H1 (cell line): ENCODE measurements at regions not wholly inside any gene's neighbourhood (a gene's known extent, or its start where the extent isn't known, plus 50 kb on each side); places are given as distances from the start of the nearest gene placed in this dataset.

Experiments used
- CTCF ChIA-PET: fragments of 300-600 bp; sonication (Branson Sonifier 250); formaldehyde crosslinking; loops from one replicate; lab custom pipeline; 2021; ENCODE audit not compliant: partially characterized antibody; lab: Charles Lee
- POLR2A ChIA-PET: fragments of 300-600 bp; sonication (Branson Sonifier 250); formaldehyde crosslinking; loops from one replicate; lab custom pipeline; 2021; ENCODE audit warnings: inconsistent platforms; ENCODE audit not compliant: partially characterized antibody; lab: Charles Lee
- DNase-seq, 2 experiments: peaks; one replicate each; pipeline versions ENCODE4 v3.0.0 to v3.0.0-alpha.2; 2010 to 2022; ENCODE audit warnings: low spot score in 2 of 2, low read depth in 1 of 2, mixed read lengths in 1 of 2
- FAIRE-seq: peaks from 2 replicates; lab custom pipeline; 2011; peaks lifted over from hg19 to GRCh38; lab: Jason Lieb, UNC
- H2AFZ ChIP-seq: 2 replicates; pipeline ENCODE4 v1.8.1; 2012; ENCODE audit warnings: low read length, inconsistent platforms
- H2AK5ac ChIP-seq: 2 replicates; pipeline ENCODE4 v1.6.1; 2013; ENCODE audit warnings: low read depth, low read length
- H2BK120ac ChIP-seq: replicated peaks from 2 replicates; pipeline ENCODE3; 2013; ENCODE audit warnings: low read depth, low read length, inconsistent platforms
- H2BK12ac ChIP-seq: 2 replicates; pipeline ENCODE4 v1.6.1; 2013; ENCODE audit warnings: low read depth, low read length
- H2BK15ac ChIP-seq: 2 replicates; pipeline ENCODE4 v1.6.1; 2013; ENCODE audit warnings: low read length
- H2BK20ac ChIP-seq: 2 replicates; pipeline ENCODE4 v1.6.1; 2013; ENCODE audit warnings: low read length
- H2BK5ac ChIP-seq: 2 replicates; pipeline ENCODE4 v1.6.1; 2013; ENCODE audit warnings: low read depth, low read length
- H3K14ac ChIP-seq: 2 replicates; pipeline ENCODE4 v1.6.1; 2013; ENCODE audit warnings: inconsistent platforms; ENCODE audit not compliant: insufficient read length
- H3K18ac ChIP-seq: 2 replicates; pipeline ENCODE4 v1.6.1; 2013; ENCODE audit warnings: low read length; ENCODE audit errors: extremely low read depth
- H3K23ac ChIP-seq: 2 replicates; pipeline ENCODE4 v1.6.1; 2013; ENCODE audit warnings: inconsistent platforms; ENCODE audit not compliant: insufficient read length
- H3K23me2 ChIP-seq: 2 replicates; pipeline ENCODE4 v1.6.1; 2013; ENCODE audit warnings: low read depth, low read length
- H3K27ac ChIP-seq: 2 replicates; pipeline ENCODE4 v1.6.1; 2011; ENCODE audit warnings: low read depth, low read length, inconsistent platforms
- H3K27me3 ChIP-seq, 4 experiments: replicated peaks in 1 of 4; 1 replicate in 1 of 4; 2 replicates in 3 of 4; pipeline versions ENCODE4 v1.6.1 to v1.8.1; 2011 to 2013; ENCODE audit warnings: low read length in 3 of 4, mild to moderate bottlenecking in 3 of 4, inconsistent platforms in 2 of 4, mixed read lengths in 2 of 4, moderate library complexity in 1 of 4; ENCODE audit not compliant: control insufficient read depth in 3 of 4, insufficient read depth in 3 of 4; ENCODE audit errors: extremely low read depth in 1 of 4
- H3K36me3 ChIP-seq, 4 experiments: 2 replicates each; pipeline versions ENCODE4 v1.6.1 to v1.8.1; 2011 to 2013; ENCODE audit warnings: mild to moderate bottlenecking in 4 of 4, low read length in 3 of 4, moderate library complexity in 2 of 4, control low read depth in 1 of 4, inconsistent platforms in 1 of 4; ENCODE audit not compliant: insufficient read depth in 4 of 4, control insufficient read depth in 2 of 4
- H3K4ac ChIP-seq: replicated peaks from 2 replicates; pipeline ENCODE3; 2013; ENCODE audit warnings: low read length, low read depth, mixed read lengths, inconsistent platforms; ENCODE audit not compliant: insufficient read length
- H3K4me1 ChIP-seq, 4 experiments: replicated peaks in 1 of 4; 1 replicate in 1 of 4; 2 replicates in 3 of 4; pipeline versions ENCODE4 v1.6.1 to v1.8.1; 2011 to 2013; ENCODE audit warnings: low read length in 3 of 4, inconsistent platforms in 2 of 4, mixed read lengths in 1 of 4; ENCODE audit not compliant: insufficient read depth in 4 of 4, control insufficient read depth in 3 of 4
- H3K4me2 ChIP-seq, 2 experiments: 2 replicates each; pipeline versions ENCODE4 v1.6.1 to v1.8.1; 2011 to 2013; ENCODE audit warnings: low read depth in 2 of 2, low read length in 2 of 2, control low read depth in 1 of 2, inconsistent platforms in 1 of 2, mild to moderate bottlenecking in 1 of 2; ENCODE audit not compliant: insufficient read depth in 1 of 2
- H3K4me3 ChIP-seq, 4 experiments: fragments of 200-600, 300-600 bp in 1 of 4; sonication (generic), shearing (Covaris generic), sonication (Bioruptor Twin) in 1 of 4; 2 replicates each; pipeline versions ENCODE4 v1.5.1 to v1.8.1; 2011 to 2016; ENCODE audit warnings: low read length in 4 of 4, low read depth in 3 of 4, control low read depth in 2 of 4, inconsistent platforms in 2 of 4, mild to moderate bottlenecking in 2 of 4, mixed read lengths in 1 of 4, moderate library complexity in 1 of 4; ENCODE audit not compliant: insufficient read depth in 2 of 4; ENCODE audit errors: extremely low read depth in 1 of 4
- H3K56ac ChIP-seq: replicated peaks from 2 replicates; pipeline ENCODE3; 2013; ENCODE audit warnings: low read depth, mild to moderate bottlenecking, mixed read lengths, low read length, inconsistent platforms; ENCODE audit not compliant: insufficient read length
- H3K79me1 ChIP-seq: 2 replicates; pipeline ENCODE4 v1.6.1; 2013; ENCODE audit warnings: low read depth, low read length, control low read depth
- H3K79me2 ChIP-seq, 2 experiments: 2 replicates each; pipeline versions ENCODE4 v1.6.1 to v1.8.1; 2012 to 2013; ENCODE audit warnings: low read length in 2 of 2, mild to moderate bottlenecking in 2 of 2, inconsistent platforms in 1 of 2; ENCODE audit not compliant: insufficient read depth in 2 of 2, control insufficient read depth in 1 of 2
- H3K9ac ChIP-seq, 4 experiments: replicated peaks in 1 of 4; 1 replicate in 1 of 4; 2 replicates in 3 of 4; pipeline versions ENCODE4 v1.6.1 to v1.8.1; 2011 to 2013; ENCODE audit warnings: low read depth in 3 of 4, low read length in 3 of 4, control low read depth in 2 of 4, mild to moderate bottlenecking in 2 of 4, moderate library complexity in 2 of 4, inconsistent platforms in 1 of 4; ENCODE audit errors: extremely low read depth in 1 of 4
- H3K9me3 ChIP-seq, 2 experiments: 2 replicates each; pipeline versions ENCODE4 v1.6.1 to v1.8.1; 2012 to 2013; ENCODE audit warnings: mild to moderate bottlenecking in 2 of 2, moderate library complexity in 2 of 2, control low read depth in 1 of 2, inconsistent platforms in 1 of 2, low read depth in 1 of 2, low read length in 1 of 2, mixed read lengths in 1 of 2; ENCODE audit not compliant: insufficient read depth in 2 of 2
- H4K20me1 ChIP-seq, 2 experiments: replicated peaks in 1 of 2; 2 replicates each; pipeline versions ENCODE3 to v1.8.1; 2011 to 2013; ENCODE audit warnings: inconsistent platforms in 2 of 2, low read length in 2 of 2, mild to moderate bottlenecking in 1 of 2; ENCODE audit not compliant: insufficient read depth in 2 of 2, control insufficient read depth in 1 of 2
- H4K5ac ChIP-seq: 2 replicates; pipeline ENCODE4 v1.6.1; 2013; ENCODE audit warnings: low read length, low read depth, mixed read lengths, inconsistent platforms; ENCODE audit not compliant: insufficient read length
- H4K8ac ChIP-seq: 2 replicates; pipeline ENCODE4 v1.8.0; 2013; ENCODE audit warnings: mild to moderate bottlenecking, moderate library complexity, low read length, inconsistent platforms; ENCODE audit not compliant: insufficient read depth; ENCODE audit errors: extremely low read depth
- H4K91ac ChIP-seq: replicated peaks from 2 replicates; pipeline ENCODE3; 2013; ENCODE audit warnings: low read length, mixed read lengths, inconsistent platforms; ENCODE audit not compliant: insufficient read length
- BCL11A ChIP-seq, 2 experiments: IDR thresholded peaks; one replicate each; pipeline ENCODE4 v1.6.1; 2011; ENCODE audit warnings: low read depth in 2 of 2, low read length in 2 of 2, mild to moderate bottlenecking in 2 of 2
- EGR1 ChIP-seq: IDR thresholded peaks from 2 replicates; pipeline ENCODE4 v1.6.1; 2011; ENCODE audit warnings: low read depth, low read length, borderline replicate concordance
- EP300 ChIP-seq, 2 experiments: IDR thresholded peaks; 1 replicate in 1 of 2; 2 replicates in 1 of 2; pipeline ENCODE4 v1.6.1; 2011 to 2012; ENCODE audit warnings: low read depth in 2 of 2, low read length in 2 of 2, mild to moderate bottlenecking in 2 of 2, borderline replicate concordance in 1 of 2, inconsistent platforms in 1 of 2, moderate library complexity in 1 of 2
- FOSL1 ChIP-seq: IDR thresholded peaks from 2 replicates; pipeline ENCODE4 v1.6.1; 2011; ENCODE audit warnings: mild to moderate bottlenecking, low read depth, low read length, moderate library complexity; ENCODE audit not compliant: insufficient read depth
- GTF2F1 ChIP-seq: IDR thresholded peaks from 2 replicates; pipeline ENCODE4 v1.6.1; 2012; ENCODE audit warnings: low read depth, low read length, improper control_type of control experiment, borderline replicate concordance
- HDAC2 ChIP-seq, 2 experiments: fragments of 300-600 bp in 1 of 2; sonication (generic) in 1 of 2; IDR thresholded peaks; 2 replicates each; pipeline ENCODE4 v1.6.1; 2011 to 2012; ENCODE audit warnings: low read depth in 2 of 2, low read length in 2 of 2, mild to moderate bottlenecking in 2 of 2, moderate library complexity in 2 of 2, borderline replicate concordance in 1 of 2, inconsistent platforms in 1 of 2
- JUN ChIP-seq: IDR thresholded peaks from 2 replicates; pipeline ENCODE4 v1.6.1; 2011; ENCODE audit warnings: low read depth, mild to moderate bottlenecking, improper control_type of control experiment, low read length
- PHF8 ChIP-seq: fragments of 200-600 bp; sonication (generic); conservative IDR thresholded peaks from 2 replicates; pipeline ENCODE4 v1.7.1; 2012; ENCODE audit warnings: low read depth, mild to moderate bottlenecking, inconsistent platforms, low read length, moderate library complexity
- POU5F1 ChIP-seq: IDR thresholded peaks from 2 replicates; pipeline ENCODE4 v1.6.1; 2011; ENCODE audit warnings: low read depth, mild to moderate bottlenecking, low read length, moderate library complexity
- SIX5 ChIP-seq: IDR thresholded peaks from 2 replicates; pipeline ENCODE4 v1.6.1; 2011; ENCODE audit warnings: mild to moderate bottlenecking, low read depth, low read length
- WGBS, 2 experiments: shearing (Covaris generic) in 1 of 2; methylation state at CpG; one replicate each; pipeline versions ENCODE4 v1.1.6 to v1.1.7; 2013 to 2015; ENCODE audit warnings: low lambda C conversion rate in 2 of 2, mixed read lengths in 2 of 2, inconsistent platforms in 1 of 2, low coverage in 1 of 2, missing lambda C conversion rate in 1 of 2; ENCODE audit not compliant: insufficient replicate concordance in 2 of 2, insufficient coverage in 1 of 2, insufficient read length in 1 of 2; ENCODE audit errors: extremely low coverage in 1 of 2, missing lambda C conversion rate in 1 of 2; 5-methylcytosine and 5-hydroxymethylcytosine counted together
- TF ChIP-seq, protein P1 (sequence below): IDR thresholded peaks from 2 replicates; pipeline ENCODE4 v1.6.1; 2012; ENCODE audit warnings: inconsistent platforms

DNA sequence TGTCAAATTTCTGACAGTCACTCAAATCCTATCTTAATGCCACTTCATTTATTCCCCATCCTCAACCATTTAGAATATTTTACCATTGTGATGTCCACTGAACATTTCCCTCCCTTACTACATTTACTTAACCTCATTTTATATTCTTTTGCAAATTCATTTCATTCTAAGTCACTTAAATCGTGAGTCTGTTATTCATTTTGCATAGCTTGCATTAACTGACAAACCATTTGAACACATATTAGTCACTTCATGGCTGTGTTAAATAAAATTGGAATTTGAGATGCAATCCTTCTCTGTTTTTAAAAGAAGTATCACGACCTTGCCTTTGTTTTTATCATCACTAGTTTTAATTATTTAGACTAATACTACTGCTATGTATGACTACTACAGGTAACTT lies 199.4 kb upstream of the COL11A1 start:
- Histone ChIP-seq H3K56ac (no peak overlapping the region), H3K4me2 (no peak overlapping the region), H2BK20ac (no peak overlapping the region), H3K4me3 (no peak overlapping the region), H3K23me2 (no peaks in the 10 kb centered on the region), H2BK120ac (no peak overlapping the region), H4K5ac (no peak overlapping the region), H2BK5ac (no peak overlapping the region), H4K20me1 (no peaks in the 10 kb centered on the region), H3K4ac (no peak overlapping the region), H3K79me2 (no peaks in the 10 kb centered on the region), H2BK15ac (no peak overlapping the region), H2AFZ (no peak overlapping the region), H3K23ac (no peak overlapping the region), H3K9ac (no peak overlapping the region), H3K18ac (no peak overlapping the region)
- 79% methylated on average over 2 of the region's 2 CpGs; no CpG with 5 or more reads in 1 of the 2 experiments for WGBS, 2 experiments
- no peak for FAIRE-seq
- CTCF ChIA-PET: interaction anchor here (1.4 kb wide), 1 partner anchor 34 kb away, joined by 3 read pairs; no protein-coding TSS in a partner anchor
- POLR2A ChIA-PET: no interaction called here
- TF ChIP-seq EGR1 (no peak), PHF8 (no peak), BCL11A (IDR thresholded peaks at IDR 0.05; ENCODE audit: low read depth in 2 of 2, low read length in 2 of 2) (no peak), FOSL1 (no peak), SIX5 (no peak), POU5F1 (no peak), HDAC2 (IDR thresholded peaks at IDR 0.05; ENCODE audit: borderline replicate concordance in 1 of 2, low read depth in 2 of 2, low read length in 2 of 2) (no peak), EP300 (IDR thresholded peaks at IDR 0.05; ENCODE audit: borderline replicate concordance in 1 of 2, low read depth in 2 of 2, low read length in 2 of 2) (no peak), JUN (no peak), GTF2F1 (no peak)
- TF ChIP-seq, protein P1, sequence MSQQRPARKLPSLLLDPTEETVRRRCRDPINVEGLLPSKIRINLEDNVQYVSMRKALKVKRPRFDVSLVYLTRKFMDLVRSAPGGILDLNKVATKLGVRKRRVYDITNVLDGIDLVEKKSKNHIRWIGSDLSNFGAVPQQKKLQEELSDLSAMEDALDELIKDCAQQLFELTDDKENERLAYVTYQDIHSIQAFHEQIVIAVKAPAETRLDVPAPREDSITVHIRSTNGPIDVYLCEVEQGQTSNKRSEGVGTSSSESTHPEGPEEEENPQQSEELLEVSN: no peak
- TF ChIP-seq, all 59 proteins: peak for 0
- Histone ChIP-seq H3K79me1 (no peaks in the 10 kb centered on the region), H3K4me1 (no peaks in the 10 kb centered on the region), H3K36me3 (no peaks in the 10 kb centered on the region), H2AK5ac (no peak overlapping the region), H4K8ac (no peak overlapping the region), H3K27ac (no peak overlapping the region), H2BK12ac (no peak overlapping the region), H4K91ac (no peak overlapping the region), H3K27me3 (no peaks in the 10 kb centered on the region), H3K9me3 (no peaks in the 10 kb centered on the region), H3K14ac (no peak overlapping the region)
- no peak for DNase-seq
